Germinal center (tissue), 1 donor: ENCODE measurements at regions not wholly inside any gene's neighbourhood (a gene's known extent, or its start where the extent isn't known, plus 50 kb on each side); places are given as distances from the start of the nearest gene placed in this dataset.

Experiments used
- DNase-seq: peaks from one replicate; pipeline ENCODE4 v3.0.0; 2012; ENCODE audit warnings: mixed read lengths, low spot score

- DNase-seq, result no peak
These were observed 549.4 kb upstream of the ATP2B1 start for GRCh38 chr12:90257927-90258624.

- no peak for DNase-seq
These were observed 546.2 kb upstream of the ATP2B1 start for GRCh38 chr12:90254796-90255195.

DNA sequence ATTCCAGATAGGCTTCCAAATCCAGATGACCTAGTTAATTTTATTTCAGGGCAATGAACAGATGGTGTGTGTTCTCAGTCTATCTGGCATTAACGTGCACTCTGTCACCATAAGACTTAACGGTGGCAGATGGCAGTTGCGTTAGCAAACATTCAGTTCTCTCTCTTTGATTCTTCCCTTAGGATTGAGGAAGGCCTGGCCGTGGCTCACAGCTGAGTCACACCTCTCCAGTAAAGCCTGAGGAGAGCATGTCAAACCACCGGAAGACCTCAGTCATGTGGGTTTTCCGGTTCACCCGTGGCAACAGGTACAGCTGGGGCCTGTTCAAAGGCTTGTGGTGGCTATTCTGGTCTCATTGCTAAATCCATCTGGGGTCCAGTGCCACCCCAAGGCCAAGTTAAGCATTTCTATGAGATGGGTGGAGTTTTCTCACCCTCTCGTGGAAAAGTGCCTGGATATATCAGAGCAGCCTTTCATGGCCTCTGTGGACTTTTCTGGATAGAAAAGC lies 545.1 kb upstream of the ATP2B1 start:
- DNase-seq, result peak; percentile 44

DNA sequence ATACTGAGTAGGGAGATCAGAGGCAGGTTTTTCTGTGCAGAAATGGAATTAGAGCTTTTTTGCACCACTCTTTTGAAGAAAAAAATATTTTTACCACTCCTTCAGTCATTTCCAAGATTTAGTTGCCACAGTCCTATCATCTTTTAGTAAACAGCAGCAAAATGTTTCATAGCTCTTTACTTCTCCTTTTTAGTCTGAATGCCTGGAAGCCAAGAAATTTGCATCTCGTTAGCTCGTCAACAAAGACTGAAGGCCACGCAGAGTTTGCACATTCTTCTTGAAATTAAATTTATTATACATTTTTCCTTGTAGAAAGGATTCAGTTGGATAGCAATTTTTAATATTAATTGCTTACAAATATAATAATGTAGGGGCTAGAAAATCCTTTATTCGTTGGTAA lies 544.5 kb upstream of the ATP2B1 start:
- no peak for DNase-seq

- DNase-seq, result no peak
These were observed 542.1 kb upstream of the ATP2B1 start for GRCh38 chr12:90250766-90251165.

DNA sequence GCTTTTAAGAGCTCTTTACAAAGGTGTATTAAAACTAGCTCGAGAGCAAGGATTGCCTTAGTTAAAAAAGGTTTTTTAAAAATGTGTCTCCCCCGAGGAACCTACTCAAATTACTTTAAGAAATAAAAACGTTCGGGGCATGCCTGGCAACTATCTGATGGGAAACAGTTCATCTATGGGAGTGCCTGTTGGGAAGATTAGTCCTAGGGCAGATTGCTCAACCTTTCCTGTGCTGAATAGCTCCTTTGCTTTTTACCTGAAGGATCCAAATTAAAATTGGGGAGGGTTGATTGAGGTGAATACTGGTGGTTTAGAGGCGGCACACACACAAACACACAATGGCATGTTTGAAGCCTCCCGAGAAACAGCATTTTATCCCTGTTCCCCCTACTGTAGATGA lies 541.4 kb upstream of the ATP2B1 start:
- no peak for DNase-seq

DNA sequence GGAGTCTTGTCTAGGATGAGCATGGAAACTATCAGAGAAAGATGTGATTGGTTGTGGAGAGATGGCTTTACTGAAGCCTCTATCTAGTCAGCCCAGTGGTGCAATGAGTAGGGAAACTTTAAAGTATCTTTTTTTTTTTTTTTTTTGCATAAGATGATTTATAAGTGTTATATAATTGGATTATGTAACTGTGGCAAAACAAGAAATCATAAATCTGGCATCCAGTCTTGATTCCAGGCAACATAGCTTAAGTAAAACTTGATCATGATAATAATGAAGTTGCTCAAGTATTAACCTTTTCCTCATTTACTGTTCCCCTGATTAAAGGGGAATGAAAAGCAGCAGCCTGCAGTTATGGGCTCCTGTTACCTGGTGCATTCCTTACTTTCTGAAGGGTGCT lies 538.0 kb upstream of the ATP2B1 start:
- DNase-seq, result no peak

- no peak for DNase-seq
These were observed 536.8 kb upstream of the ATP2B1 start for GRCh38 chr12:90245391-90245790.

DNA sequence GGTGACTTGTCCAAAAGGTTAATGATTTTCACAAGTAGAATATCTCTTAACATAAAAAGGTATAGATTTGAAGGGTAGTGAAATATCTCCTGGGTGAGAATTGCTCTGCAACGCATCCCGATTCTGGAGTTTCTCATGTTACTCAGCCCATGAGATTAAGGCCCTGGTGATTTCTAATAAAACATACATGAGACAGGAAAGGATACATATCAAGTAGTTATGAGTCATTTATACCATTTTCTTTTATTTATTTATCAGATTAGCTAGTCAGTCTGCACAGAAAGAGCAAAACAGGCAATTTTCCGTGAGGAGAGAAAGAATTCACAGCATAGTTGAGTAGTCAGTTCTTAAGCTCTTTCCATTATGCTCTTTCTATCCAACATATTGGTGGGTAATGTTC lies 535.6 kb upstream of the ATP2B1 start:
- DNase-seq, result no peak

GRCh38 chr12:90243211-90243610 lies 534.6 kb upstream of the ATP2B1 start:
- DNase-seq, result no peak

DNA sequence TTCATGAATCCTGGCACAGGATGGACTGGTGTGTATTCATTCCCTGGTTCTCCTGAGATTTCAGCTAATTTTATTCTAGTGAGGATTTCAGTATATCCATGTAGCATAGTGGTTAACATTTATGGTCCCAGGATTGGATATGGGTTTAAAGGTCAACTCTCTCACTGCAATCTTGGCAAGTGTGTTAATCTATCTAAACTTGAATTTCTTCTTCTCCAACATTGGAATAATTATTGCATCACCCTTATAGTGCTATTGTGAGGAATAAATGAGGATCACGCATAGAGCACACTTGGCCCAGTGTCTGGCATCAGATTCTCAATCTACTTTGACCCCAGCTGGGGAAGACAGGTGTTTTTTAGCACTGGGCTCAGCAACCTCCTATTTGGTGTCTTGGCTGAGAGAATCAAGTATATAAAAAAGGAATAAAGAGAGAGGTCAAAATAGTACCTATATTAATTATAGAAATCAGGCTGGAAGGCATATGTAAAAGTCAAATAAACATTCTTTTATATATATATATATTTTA lies 531.2 kb upstream of the ATP2B1 start:
- DNase-seq, result no peak

DNA sequence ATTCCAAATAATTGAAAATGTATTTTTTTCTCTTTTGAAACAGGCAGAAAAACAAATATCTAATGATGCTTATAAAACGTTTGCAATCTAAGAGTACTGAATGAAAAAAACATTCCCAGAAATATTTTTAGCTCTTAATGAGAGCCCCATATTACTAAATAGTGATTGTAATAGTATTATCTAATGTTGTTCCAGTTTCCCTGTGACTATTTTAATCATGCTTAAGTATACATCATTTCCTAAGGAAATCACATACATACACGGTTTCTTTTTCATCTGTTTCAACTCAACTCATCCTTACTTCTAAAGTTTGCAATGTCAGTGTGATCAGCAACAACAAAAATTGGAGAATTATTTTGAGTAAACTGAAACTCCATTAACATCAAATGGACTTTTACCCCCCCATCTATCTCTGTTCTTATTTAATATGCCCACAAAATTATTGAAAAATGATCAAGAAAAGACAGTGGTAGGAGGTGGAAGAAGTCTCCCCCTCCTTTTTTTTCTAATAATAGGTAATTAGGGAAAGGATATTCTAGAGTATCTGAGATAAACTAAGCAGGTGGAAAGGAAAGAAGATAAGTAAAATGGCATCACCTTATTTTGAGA lies 530.1 kb upstream of the ATP2B1 start:
- DNase-seq, result no peak

DNA sequence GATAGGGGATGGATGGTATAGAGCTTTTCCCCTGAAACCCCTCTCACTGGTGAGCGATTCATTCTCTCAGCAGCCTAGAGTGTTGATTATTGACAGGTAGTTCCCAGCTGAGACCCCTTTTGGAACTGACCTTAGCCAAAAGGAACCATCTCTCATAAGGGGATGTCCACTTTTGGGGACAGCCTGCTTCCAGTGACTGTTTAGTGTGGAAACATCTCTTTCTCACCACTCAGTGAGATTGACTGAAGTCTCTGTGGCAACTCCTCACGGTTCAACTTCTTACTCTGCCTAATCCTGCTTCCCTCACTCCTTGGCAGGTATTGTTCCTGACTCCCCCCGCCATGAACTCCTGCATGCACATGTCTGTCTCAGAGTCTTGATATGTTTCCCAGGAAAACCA lies 529.2 kb upstream of the ATP2B1 start:
- DNase-seq, result no peak

DNA sequence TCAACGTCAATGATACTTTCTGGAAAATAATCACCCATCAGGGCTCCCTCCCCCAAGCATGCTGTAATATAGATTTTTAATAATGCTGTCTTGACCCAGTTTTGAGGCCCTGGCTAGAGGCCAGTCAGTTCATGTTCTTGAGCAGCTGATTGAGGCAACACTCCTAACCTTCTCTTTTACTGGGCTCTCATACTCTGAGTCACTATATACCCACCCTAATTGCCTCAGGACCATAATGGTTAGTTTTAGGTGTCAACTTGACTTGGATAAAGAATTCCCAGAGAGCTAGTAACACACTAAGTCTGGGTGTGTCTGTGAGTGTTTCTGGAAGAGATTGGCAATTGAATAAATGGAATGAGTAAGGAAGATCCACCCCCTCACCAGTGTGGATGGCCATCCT lies 527.0 kb upstream of the ATP2B1 start:
- DNase-seq, result no peak

GRCh38 chr12:90234472-90234871 lies 525.8 kb upstream of the ATP2B1 start:
- no peak for DNase-seq

DNA sequence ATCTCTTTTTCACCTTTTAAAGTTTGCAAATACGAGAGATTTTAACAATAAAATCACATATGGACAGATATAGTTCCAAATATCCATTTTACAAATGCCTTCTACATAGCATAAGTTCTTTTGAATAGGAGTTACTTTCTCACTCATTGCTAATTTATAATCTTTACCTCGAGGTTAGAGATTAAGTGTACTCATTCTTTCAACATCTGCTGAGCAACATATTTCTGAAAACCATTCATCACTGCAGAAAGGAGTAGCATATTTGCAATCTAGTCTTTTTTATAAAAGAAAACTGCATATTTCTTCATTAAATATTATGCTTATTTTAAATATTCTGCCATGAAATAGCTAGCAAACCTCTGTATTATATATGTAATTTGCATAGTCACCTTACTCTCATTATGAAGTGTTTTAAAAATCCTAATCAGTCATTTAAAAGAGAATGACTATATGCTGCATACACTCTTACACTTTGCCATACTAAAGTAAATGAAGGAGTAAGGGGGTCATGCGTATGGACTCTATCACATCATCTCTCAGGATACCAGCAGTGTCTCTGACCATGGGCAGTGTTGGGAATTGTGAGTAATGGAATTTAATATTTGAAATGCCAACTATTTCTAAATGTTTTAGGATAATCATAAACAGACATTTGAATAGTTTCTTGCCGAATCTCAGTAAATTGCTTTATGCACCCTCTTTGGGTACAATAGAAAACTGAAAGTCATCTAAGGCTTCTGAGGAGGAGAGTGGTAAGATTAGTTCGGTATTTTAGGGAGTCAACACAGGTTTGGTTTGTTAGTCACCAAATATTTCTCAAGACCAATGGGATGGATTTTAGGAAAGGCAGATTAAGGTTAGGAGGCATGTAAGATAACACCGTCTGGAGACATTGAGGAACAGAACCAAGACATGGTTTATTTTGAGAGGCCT lies 524.8 kb upstream of the ATP2B1 start:
- DNase-seq, result no peak

GRCh38 chr12:90229407-90230170 lies 521.0 kb upstream of the ATP2B1 start:
- DNase-seq, result no peak

DNA sequence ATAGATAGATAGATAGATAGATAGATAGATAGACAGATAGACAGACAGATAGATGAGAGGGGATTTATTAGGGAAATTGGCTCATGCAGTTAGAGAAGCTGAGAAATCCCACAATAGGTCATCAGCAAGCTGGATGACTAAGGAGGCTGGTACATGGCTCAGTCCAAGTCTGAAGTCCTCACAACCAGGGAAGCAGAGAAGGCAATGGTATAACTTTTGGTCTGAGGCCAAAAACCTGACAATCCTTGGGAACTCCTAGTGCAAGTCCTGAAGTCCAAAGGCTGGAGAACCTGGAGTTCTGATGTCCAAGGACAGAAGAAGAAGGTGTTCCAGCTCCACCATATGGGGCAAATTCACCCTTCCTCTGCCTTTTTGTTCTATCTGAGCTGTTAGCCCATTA lies 517.6 kb upstream of the ATP2B1 start:
- DNase-seq, result no peak

DNA sequence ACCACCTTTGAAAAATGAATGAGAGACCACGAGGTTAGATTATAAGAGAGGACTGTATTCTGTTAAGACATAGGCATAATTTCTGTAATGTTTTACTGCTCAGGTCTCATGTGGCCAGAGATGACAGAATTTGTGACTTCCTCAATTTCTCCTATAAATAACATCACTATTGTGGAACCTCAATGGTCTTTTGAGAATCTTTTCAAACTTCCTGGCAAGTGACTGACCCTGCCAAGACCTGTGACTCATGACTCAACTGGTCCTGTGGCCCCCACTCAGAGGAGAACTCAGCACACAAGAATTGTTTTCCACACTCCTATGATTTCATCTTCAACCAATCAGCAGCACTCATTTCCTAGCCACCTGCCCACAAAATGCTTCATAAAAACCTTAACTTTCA lies 508.2 kb upstream of the ATP2B1 start:
- DNase-seq, result no peak

DNA sequence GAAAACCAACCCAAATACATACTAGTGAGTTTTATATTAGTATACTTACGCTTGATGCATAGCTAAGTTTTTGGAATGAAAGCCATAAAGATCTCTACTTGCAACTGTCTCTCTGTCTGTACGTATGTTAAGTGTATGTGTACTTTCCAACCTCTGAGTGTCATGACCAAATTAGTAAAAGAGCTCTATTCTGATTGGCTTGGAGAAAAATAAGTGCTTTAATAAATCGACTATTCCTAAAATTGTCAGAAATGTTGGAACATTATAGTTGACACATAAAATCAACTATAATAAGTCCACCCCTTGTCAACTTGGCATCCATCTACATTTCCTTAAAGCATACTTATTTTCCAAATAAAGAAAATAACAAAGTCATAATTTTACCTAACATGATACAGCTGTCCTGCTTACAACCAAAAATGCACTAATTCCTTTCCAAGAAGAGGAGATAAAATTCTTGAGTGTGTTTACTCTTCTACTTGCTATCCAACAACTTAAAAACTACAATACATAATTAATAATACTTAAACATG lies 507.4 kb upstream of the ATP2B1 start:
- DNase-seq, result no peak

GRCh38 chr12:90211017-90211416 lies 502.4 kb upstream of the ATP2B1 start:
- DNase-seq, result no peak

GRCh38 chr12:90209029-90209428 lies 500.4 kb upstream of the ATP2B1 start:
- DNase-seq, result no peak
